AG10803 (cell line): ENCODE measurements at regions not wholly inside any gene's neighbourhood (a gene's known extent, or its start where the extent isn't known, plus 50 kb on each side); places are given as distances from the start of the nearest gene placed in this dataset.

Experiments
- DNase-seq: peaks from one replicate; pipeline ENCODE4 v3.0.0; 2010; ENCODE audit warnings: low read depth
- H3K4me3 ChIP-seq: 2 replicates; pipeline ENCODE4 v1.5.1; 2011; ENCODE audit warnings: mild to moderate bottlenecking, low read length, control low read depth
- CTCF ChIP-seq: conservative IDR thresholded peaks from 2 replicates; pipeline ENCODE4 v1.5.1; 2011; ENCODE audit warnings: mild to moderate bottlenecking, low read length, control low read depth, inconsistent platforms

- TF ChIP-seq CTCF, result no peak
- no peak for DNase-seq
- H3K4me3 ChIP-seq, result no peak overlapping the region
These were observed 89.3 kb upstream of the NKX1-1 start for GRCh38 chr4:1495416-1496115.

- TF ChIP-seq CTCF, result no peak
- H3K4me3 ChIP-seq, result no peak overlapping the region
- no peak for DNase-seq
These were observed 88.4 kb upstream of the NKX1-1 start for GRCh38 chr4:1494416-1495315.

- TF ChIP-seq CTCF, result no peak
- H3K4me3 ChIP-seq, result no peak overlapping the region
- DNase-seq, result no peak
These were observed 87.5 kb upstream of the NKX1-1 start for GRCh38 chr4:1493540-1494287.

DNA sequence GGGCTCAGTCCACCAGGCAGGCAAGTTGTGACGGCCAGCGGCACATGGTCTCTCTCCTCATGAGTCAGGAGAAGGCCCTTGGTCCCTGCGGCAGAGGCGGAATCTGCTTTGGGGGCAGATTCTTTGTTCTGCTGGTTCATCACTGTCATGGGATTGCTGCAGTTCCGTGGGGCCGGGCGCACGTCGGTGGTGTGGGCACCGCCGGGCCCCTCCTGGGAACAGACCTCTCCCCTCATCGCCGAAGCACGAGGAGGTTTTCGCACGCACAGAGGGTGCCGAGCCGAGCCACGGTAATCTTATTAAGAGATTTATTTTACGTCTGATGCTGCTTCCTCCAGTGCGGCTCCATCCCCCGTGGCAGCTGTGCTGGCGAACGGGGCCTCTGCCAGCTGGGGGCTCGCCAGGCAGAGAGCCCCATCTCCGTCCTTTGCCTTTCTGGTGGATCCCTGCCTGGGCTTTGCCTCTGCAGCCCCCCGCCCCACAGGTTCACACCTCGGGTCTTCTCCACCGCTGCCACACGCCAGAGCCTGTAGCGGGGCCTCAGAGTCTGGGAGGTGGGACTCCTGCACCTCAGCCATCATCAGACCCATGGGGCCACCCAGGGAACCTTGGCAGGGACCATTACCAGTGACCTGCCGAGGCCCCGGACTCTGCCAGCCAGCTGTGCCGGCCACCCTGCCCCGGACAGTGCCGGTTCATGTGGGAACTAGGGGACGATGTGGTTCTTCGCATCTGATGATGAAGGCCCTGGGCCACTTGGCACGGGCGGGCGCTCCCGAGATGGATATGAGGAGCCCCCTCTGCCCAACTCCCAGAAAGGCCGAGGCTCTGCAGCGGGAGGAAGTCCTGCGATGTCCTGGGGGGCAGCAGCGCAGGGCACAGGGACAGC is 86.7 kb upstream of the NKX1-1 start:
- H3K4me3 ChIP-seq, result no peak overlapping the region
- no peak for TF ChIP-seq CTCF
- no peak for DNase-seq

DNA sequence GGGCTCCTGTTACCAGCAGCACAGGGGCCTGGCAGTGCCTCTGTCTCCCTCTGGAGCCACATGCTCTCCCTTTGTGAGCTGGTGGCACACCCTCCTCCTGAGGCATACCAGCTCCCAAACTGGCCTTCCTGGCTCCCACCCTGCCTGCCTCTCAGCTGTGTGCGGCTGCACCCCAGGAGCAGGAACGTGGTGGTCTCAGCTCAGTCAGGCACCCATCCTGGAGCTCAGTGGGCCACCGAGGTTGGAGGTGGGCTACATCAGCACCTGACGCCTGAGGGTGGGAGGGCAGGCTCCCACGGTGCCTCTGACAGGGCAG is 85.9 kb upstream of the NKX1-1 start:
- TF ChIP-seq CTCF, result no peak
- no peak overlapping the region for H3K4me3 ChIP-seq
- DNase-seq, result no peak

GRCh38 chr4:1491328-1492141 is 85.3 kb upstream of the NKX1-1 start:
- no peak for TF ChIP-seq CTCF
- H3K4me3 ChIP-seq, result no peak overlapping the region

More at GRCh38 chr4:1491328-1492141, 85.3 kb upstream of the NKX1-1 start:
- no peak for DNase-seq
